ENCODE measurements at regions not wholly inside any gene's neighbourhood (a gene's known extent, or its start where the extent isn't known, plus 50 kb on each side); places are given as distances from the start of the nearest gene placed in this dataset.

DNA sequence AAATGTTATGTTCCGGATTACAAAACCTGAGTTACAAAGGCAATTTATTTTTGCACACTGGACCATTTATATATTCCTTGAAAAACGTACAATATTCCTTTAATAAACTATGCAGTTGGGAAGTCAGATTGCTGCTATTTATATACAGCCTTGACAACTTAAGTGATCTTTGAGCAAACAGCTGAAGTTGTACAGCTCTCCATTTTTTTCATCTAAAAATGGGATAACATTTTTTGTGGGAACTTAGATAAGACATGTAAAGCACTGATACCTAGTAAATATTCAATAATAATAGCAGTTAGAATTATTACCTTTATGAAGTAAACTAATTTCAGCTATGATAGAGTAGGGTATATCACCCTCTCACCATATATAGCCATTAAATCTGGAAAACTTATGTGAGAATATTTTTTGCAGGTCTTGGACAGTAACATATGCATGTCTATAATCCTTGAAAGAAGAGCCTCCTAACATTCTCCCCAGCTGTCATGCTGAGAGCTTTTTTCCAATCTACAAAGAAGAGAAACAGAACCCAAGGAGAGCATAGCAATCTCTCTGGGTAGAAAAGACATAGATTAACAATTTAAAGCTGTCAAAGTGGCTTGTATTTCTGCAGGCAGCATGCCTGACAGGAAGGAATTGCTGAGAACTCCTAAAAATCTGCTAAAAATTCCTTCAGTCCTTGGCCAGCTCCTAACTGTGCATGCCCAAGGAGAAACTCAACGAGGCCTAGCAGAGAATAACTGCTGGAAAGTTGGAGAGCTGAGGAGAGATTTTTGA, 326.0 kb downstream of the CRPPA start:
- intact Hi-C loops (cut with DNase I): no loop called here
- ATAC-seq (no peak), DNase-seq (no peak)

DNA sequence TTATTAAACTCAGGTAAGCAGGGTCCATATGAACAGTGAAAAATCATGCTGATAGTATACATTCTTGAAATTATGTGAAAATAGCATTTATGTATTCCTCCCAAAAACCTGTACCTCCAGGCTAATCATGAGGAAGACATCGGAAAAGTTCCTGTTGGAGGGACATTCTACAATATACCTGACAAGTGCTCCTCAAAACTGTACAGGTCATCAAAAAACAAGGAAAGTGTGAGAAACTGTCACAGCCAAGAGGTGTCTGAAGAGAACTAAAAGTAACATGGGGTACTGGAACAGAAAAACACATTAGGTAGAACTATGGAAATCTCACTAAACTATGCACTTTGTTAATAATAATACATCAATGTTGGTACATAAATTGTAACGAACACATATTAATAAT, 326.7 kb downstream of the CRPPA start:
- H3K9me3 ChIP-seq: no peaks in the 10 kb centered on the region
- H3K4me1 ChIP-seq: no peaks in the 10 kb centered on the region
- no peak overlapping the region for H3K27ac ChIP-seq
- WGBS, 3 donors: 73 to 94% (median 93%) methylated on average over 2 of the region's 2 CpGs
- DNase-seq (no peak), ATAC-seq (no peak)
- intact Hi-C loops (cut with DNase I): no loop called here
- H3K36me3 ChIP-seq (ENCODE audit: insufficient read depth in 1 of 2, low read depth in 1 of 2): no peaks in the 10 kb centered on the region
- H3K27me3 ChIP-seq (ENCODE audit: insufficient read depth in 3 of 3, low read length in 2 of 3): no peaks in the 10 kb centered on the region
- TF ChIP-seq, protein P1, sequence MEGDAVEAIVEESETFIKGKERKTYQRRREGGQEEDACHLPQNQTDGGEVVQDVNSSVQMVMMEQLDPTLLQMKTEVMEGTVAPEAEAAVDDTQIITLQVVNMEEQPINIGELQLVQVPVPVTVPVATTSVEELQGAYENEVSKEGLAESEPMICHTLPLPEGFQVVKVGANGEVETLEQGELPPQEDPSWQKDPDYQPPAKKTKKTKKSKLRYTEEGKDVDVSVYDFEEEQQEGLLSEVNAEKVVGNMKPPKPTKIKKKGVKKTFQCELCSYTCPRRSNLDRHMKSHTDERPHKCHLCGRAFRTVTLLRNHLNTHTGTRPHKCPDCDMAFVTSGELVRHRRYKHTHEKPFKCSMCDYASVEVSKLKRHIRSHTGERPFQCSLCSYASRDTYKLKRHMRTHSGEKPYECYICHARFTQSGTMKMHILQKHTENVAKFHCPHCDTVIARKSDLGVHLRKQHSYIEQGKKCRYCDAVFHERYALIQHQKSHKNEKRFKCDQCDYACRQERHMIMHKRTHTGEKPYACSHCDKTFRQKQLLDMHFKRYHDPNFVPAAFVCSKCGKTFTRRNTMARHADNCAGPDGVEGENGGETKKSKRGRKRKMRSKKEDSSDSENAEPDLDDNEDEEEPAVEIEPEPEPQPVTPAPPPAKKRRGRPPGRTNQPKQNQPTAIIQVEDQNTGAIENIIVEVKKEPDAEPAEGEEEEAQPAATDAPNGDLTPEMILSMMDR (IDR thresholded peaks at IDR 0.05): no peak
- no peak overlapping the region for H3K4me3 ChIP-seq

More for the DNA sequence above, 326.0 kb downstream of the CRPPA start:
- no peaks in the 10 kb centered on the region for H3K36me3 ChIP-seq (ENCODE audit: insufficient read depth in 1 of 2, low read depth in 1 of 2)
- H3K9me3 ChIP-seq: no peaks in the 10 kb centered on the region
- TF ChIP-seq, protein P1 (IDR thresholded peaks at IDR 0.05): no peak
- H3K4me3 ChIP-seq: no peak overlapping the region
- H3K4me1 ChIP-seq: no peaks in the 10 kb centered on the region
- WGBS, 3 donors: 51 to 53% (median 53%) methylated on average over 3 of the region's 3 CpGs
- H3K27ac ChIP-seq: no peak overlapping the region
- H3K27me3 ChIP-seq (ENCODE audit: insufficient read depth in 3 of 3, low read length in 2 of 3): no peaks in the 10 kb centered on the region

DNA sequence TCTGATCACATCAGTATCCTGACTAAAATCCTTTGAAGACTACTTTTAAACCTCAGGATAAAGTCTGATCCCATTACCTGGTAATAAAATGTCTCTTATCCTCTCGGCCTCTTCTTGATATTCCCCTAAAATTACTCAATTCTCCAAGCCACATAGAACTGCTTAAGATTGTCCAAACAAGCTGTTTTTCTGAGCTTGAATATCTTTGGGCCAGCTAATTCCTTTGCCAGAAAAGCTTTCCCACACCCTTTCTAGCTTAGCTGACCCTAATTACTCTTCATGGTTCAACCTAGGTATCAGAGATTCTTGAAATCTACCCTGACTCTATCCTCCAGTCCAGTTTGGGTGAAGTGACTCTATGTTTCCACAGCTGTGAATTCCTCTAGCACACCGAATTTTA, 328.6 kb downstream of the CRPPA start:
- TF ChIP-seq, protein P1 (IDR thresholded peaks at IDR 0.05): no peak
- intact Hi-C loops (cut with DNase I): no loop called here
- H3K27ac ChIP-seq: no peak overlapping the region
- 37 to 50% (median 47%) methylated on average over 2 of the region's 2 CpGs for WGBS, 3 donors
- H3K4me1 ChIP-seq: no peaks in the 10 kb centered on the region
- no peaks in the 10 kb centered on the region for H3K9me3 ChIP-seq
- DNase-seq: no peak
- no peak overlapping the region for H3K4me3 ChIP-seq
- no peaks in the 10 kb centered on the region for H3K36me3 ChIP-seq (ENCODE audit: insufficient read depth in 1 of 2, low read depth in 1 of 2)
- no peaks in the 10 kb centered on the region for H3K27me3 ChIP-seq (ENCODE audit: insufficient read depth in 3 of 3, low read length in 2 of 3)
- no peak for ATAC-seq

DNA sequence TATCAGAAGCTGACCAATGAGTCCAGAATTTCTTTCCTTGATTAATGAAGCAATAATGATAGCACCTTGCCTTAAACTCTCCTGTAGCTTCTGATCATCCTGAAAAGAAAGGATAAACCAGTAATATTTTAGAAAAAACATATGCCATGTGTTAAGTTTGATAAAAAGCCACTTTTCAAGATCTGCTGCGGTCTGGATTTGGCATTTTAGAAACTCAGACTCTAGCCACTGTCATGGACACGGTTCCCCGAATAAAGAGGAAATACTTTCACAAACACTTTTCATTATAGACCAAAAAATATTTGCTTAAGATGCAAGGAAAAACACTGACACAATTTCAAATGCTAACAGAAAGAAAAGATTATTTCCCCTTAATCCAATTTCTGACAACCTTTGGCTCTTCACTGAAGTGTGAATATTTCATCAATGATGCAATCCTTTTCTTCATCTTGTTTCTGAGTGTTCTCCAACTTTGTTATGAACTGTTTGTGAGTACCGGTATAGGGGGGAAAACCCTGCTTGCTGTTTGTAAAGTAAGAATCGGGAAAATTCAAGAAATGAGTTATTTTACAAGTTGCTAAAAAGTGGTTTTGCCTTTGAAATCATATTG, 329.5 kb downstream of the CRPPA start:
- no peaks in the 10 kb centered on the region for H3K27me3 ChIP-seq (ENCODE audit: insufficient read depth in 3 of 3, low read length in 2 of 3)
- ATAC-seq: no peak
- H3K4me3 ChIP-seq: no peak overlapping the region
- DNase-seq: no peak
- no peaks in the 10 kb centered on the region for H3K4me1 ChIP-seq
- H3K9me3 ChIP-seq: no peaks in the 10 kb centered on the region
- TF ChIP-seq, protein P1 (IDR thresholded peaks at IDR 0.05): no peak
- WGBS, 3 donors: 24 to 37% (median 24%) methylated on average over 5 of the region's 5 CpGs
- intact Hi-C loops (cut with DNase I): no loop called here
- no peaks in the 10 kb centered on the region for H3K36me3 ChIP-seq (ENCODE audit: insufficient read depth in 1 of 2, low read depth in 1 of 2)
- no peak overlapping the region for H3K27ac ChIP-seq
